ENCODE measurements at regions not wholly inside any gene's neighbourhood (a gene's known extent, or its start where the extent isn't known, plus 50 kb on each side); places are given as distances from the start of the nearest gene placed in this dataset.

DNA sequence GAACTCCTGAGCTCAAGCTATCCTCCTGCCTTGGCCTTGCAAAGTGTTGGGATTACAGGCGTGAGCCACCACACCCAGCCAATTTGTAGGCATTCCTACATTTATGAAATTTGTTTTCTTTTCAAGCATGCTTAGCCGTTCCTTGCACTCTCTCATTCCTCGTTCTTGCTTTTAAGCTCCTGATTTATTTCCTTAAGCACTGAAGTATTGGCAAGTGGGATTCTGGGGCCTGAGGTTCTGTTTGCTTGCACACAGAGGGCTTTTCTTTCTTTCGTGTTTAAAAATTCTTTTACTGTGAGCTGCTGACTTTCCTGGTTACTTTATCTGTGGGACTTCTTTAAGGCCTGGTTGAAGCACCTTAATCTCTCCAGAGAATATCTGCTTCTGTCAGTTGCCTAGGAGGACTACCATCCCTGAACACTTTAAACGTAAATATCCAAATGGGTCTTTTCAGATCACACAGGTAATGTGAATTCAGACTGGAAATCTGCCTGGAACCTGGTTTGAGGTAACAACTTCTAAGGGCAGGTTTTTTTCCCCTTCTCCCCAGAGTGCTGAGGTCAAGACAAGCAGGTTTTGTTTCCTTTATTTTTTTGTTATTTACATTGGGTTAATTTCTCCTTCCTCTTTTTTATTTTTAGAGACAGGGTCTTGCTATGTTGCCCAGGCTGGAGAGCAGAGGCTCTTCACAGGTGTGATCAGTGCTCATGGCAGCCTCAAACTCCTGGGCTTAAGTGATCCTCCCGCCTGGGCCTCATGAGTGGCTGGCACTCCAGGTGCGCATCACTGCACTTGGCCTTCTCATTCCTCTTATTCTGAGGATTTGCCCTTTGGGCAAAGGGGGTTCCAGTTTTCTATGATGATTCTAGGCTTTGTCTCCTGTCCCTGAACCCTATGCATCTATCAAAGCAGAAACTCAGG lies 102.9 kb downstream of the PFKFB3 start:
- no peaks in the 10 kb centered on the region for H3K27me3 ChIP-seq
- intact Hi-C loops (cut with DNase I), result no loop called here
- peak; percentile 47 for ATAC-seq
- H3K4me3 ChIP-seq, result no peak overlapping the region
- peaks cover 0 to 4% of the 10 kb centered on the region in 2 donors for H3K9me3 ChIP-seq
- no peak for TF ChIP-seq CTCF (IDR thresholded peaks at IDR 0.05)
- H3K36me3 ChIP-seq, result no peaks in the 10 kb centered on the region
- H3K4me1 ChIP-seq, result peaks cover 0 to 16% of the 10 kb centered on the region in 2 donors
- no peak overlapping the region for H3K27ac ChIP-seq
- DNase-seq, result peak in 1 of 4 donors; percentile 47

DNA sequence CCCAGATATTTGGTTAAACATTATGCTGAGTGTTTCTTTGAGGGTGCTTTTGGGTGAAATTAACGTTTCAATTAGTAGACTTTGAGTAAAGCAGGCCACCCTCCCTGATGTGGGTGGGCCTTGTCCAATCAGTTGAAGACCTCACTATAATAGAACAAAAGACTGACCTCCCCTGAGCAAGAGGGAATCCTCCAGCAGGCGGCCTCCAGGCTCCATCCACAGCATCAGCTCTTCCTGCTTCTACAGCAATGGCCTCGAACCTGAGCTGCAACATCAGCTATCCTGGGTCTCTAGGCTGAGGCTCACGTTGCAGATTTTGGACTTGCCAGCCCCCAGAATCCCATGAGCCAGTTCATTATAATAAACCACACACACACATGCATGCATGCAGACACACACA lies 104.2 kb downstream of the PFKFB3 start:
- Histone ChIP-seq H3K4me1 (peaks cover 0 to 10% of the 10 kb centered on the region in 2 donors), H3K4me3 (no peak overlapping the region), H3K9me3 (peaks cover 0 to 4% of the 10 kb centered on the region in 2 donors), H3K36me3 (no peaks in the 10 kb centered on the region), H3K27me3 (no peaks in the 10 kb centered on the region), H3K27ac (no peak overlapping the region)
- TF ChIP-seq CTCF (IDR thresholded peaks at IDR 0.05), result no peak
- DNase-seq, result no peak
- intact Hi-C loops (cut with DNase I), result no loop called here
- no peak for ATAC-seq

DNA sequence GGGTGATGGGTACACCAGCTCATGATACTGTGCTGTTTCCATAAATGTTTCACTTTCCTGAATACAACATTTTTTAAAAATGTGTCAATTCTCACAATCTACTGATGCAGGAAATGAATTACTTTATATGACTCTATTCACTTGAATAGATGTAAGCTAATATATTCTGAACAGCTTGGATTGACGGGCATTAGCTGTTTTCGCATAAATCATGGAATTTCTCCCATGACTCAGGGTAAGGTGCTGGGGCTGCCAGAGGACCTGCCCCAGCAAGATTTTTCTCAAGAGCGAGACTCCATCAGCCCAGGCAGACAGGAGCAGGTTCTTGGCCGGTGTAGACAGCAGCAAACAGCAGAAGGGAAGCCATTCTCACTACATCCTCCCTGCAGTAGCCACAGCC lies 107.1 kb downstream of the PFKFB3 start:
- ATAC-seq (no peak), DNase-seq (no peak)
- Histone ChIP-seq H3K36me3 (no peaks in the 10 kb centered on the region), H3K27me3 (no peaks in the 10 kb centered on the region), H3K4me3 (no peak overlapping the region), H3K9me3 (peaks cover 0 to 4% of the 10 kb centered on the region in 2 donors), H3K27ac (no peak overlapping the region), H3K4me1 (no peaks in the 10 kb centered on the region)
- intact Hi-C loops (cut with DNase I), result no loop called here
- no peak for TF ChIP-seq CTCF (IDR thresholded peaks at IDR 0.05)

DNA sequence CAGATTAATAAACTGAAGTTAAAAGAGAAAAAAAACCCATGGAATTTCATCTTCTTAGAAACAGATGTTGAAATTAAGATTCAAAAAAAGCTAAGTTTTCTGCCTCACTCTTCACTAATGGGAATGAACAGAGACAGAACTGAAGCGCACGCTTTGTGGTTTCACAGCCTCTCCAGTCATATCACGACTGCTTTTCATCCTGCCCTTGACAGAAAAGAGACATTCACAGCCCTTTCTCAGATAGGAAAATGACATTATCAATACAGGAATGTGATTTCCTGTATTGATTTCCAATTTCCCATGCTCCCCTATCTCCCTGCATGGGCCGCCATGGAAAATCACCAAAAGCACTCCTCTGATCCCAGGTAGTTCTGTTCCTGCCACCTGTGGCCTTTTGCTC lies 108.2 kb downstream of the PFKFB3 start:
- H3K27ac ChIP-seq, result no peak overlapping the region
- H3K9me3 ChIP-seq, result peaks cover 0 to 4% of the 10 kb centered on the region in 2 donors
- H3K4me3 ChIP-seq, result no peak overlapping the region
- H3K4me1 ChIP-seq, result no peaks in the 10 kb centered on the region
- H3K36me3 ChIP-seq, result no peaks in the 10 kb centered on the region
- ATAC-seq (no peak), DNase-seq (no peak)
- intact Hi-C loops (cut with DNase I), result no loop called here
- no peaks in the 10 kb centered on the region for H3K27me3 ChIP-seq
- TF ChIP-seq CTCF (IDR thresholded peaks at IDR 0.05), result no peak

DNA sequence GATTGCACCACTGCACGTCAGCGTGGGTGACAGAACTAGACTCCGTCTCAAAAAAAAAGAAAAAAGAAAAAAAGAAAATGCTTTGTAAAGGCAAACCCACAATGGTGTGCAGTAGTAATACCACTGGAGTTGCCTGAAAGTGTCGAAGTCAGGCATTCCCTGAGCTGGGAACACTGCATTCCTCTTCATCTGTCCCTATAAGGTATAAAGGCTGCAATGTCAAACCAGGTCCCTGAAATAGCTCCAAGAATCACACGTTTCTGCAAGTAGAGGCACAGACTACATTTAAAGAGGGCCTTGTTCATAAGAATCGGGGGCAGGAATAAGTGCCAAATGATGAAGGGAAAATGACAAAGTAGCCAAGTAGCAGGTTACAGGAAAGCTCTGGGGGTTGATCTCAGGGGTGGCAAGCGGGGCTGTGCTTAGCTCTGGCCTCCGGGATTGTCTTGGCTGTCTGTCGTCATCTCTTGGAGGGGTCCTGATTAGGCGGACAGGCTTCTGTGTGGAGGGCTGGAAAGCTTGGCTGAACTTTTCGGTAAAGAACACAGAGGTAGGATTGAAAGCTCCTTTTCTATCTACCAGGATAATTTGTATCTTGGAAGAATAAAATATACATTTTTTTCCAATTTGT lies 109.1 kb downstream of the PFKFB3 start:
- no peak overlapping the region for H3K4me3 ChIP-seq
- ATAC-seq (no peak), DNase-seq (no peak)
- H3K9me3 ChIP-seq, result peaks cover 0 to 3% of the 10 kb centered on the region in 2 donors
- no peak overlapping the region for H3K27ac ChIP-seq
- H3K4me1 ChIP-seq, result no peaks in the 10 kb centered on the region
- H3K27me3 ChIP-seq, result no peaks in the 10 kb centered on the region
- TF ChIP-seq CTCF (IDR thresholded peaks at IDR 0.05), result no peak
- H3K36me3 ChIP-seq, result no peaks in the 10 kb centered on the region
- intact Hi-C loops (cut with DNase I), result no loop called here

All from left lung (tissue), 4 donors.